ENCODE measurements at regions not wholly inside any gene's neighbourhood (a gene's known extent, or its start where the extent isn't known, plus 50 kb on each side); places are given as distances from the start of the nearest gene placed in this dataset.
"Not testable (repeated sequence)": the region's sequence is repeated elsewhere in the genome, so short reads cannot be mapped to it uniquely, and the experiment has no call there.

DNA sequence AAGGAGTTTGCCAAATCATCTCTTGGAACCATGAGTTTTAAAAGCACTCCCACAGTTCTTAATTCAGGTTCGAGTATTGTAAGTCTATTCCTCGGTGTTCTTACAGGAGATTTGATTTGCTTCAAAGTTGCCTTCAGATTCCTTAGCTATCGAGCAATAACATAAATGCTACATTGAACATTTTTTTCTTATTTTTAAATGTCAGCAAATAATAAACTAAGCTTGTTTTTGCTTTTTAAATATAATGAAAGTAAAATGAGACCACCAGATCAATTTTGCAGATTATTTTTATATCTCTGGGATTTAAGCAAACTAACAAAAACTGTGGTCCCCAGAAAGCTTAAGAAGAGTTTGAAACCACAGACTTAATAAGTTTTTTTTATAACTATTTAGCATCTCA lies 195.5 kb downstream of the LNPK start:
- no peaks in the 10 kb centered on the region for H3K36me3 ChIP-seq (ENCODE audit: control insufficient read depth, insufficient read depth, low read length)
- H3K27me3 ChIP-seq (replicated peaks; ENCODE audit: control insufficient read depth, insufficient read depth, low read length) = no peaks in the 10 kb centered on the region
- H3K4me3 ChIP-seq (replicated peaks; ENCODE audit: low read depth, low read length) = no peak overlapping the region
- no peak for DNase-seq (ENCODE audit: extremely low read depth, insufficient read length)
- TF ChIP-seq, protein P1, sequence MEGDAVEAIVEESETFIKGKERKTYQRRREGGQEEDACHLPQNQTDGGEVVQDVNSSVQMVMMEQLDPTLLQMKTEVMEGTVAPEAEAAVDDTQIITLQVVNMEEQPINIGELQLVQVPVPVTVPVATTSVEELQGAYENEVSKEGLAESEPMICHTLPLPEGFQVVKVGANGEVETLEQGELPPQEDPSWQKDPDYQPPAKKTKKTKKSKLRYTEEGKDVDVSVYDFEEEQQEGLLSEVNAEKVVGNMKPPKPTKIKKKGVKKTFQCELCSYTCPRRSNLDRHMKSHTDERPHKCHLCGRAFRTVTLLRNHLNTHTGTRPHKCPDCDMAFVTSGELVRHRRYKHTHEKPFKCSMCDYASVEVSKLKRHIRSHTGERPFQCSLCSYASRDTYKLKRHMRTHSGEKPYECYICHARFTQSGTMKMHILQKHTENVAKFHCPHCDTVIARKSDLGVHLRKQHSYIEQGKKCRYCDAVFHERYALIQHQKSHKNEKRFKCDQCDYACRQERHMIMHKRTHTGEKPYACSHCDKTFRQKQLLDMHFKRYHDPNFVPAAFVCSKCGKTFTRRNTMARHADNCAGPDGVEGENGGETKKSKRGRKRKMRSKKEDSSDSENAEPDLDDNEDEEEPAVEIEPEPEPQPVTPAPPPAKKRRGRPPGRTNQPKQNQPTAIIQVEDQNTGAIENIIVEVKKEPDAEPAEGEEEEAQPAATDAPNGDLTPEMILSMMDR (IDR thresholded peaks at IDR 0.05; ENCODE audit: insufficient read depth, low read length, poor library complexity, severe bottlenecking) = no peak

- H3K4me3 ChIP-seq (replicated peaks; ENCODE audit: low read depth, low read length) = no peak overlapping the region
- TF ChIP-seq, protein P1 (IDR thresholded peaks at IDR 0.05; ENCODE audit: insufficient read depth, low read length, poor library complexity, severe bottlenecking) = no peak
- no peak for DNase-seq (ENCODE audit: extremely low read depth, insufficient read length)
- H3K36me3 ChIP-seq (ENCODE audit: control insufficient read depth, insufficient read depth, low read length) = no peaks in the 10 kb centered on the region
- H3K27me3 ChIP-seq (replicated peaks; ENCODE audit: control insufficient read depth, insufficient read depth, low read length) = no peaks in the 10 kb centered on the region
Measured at GRCh38 chr2:175806125-175806490, 196.0 kb downstream of the LNPK start.

DNA sequence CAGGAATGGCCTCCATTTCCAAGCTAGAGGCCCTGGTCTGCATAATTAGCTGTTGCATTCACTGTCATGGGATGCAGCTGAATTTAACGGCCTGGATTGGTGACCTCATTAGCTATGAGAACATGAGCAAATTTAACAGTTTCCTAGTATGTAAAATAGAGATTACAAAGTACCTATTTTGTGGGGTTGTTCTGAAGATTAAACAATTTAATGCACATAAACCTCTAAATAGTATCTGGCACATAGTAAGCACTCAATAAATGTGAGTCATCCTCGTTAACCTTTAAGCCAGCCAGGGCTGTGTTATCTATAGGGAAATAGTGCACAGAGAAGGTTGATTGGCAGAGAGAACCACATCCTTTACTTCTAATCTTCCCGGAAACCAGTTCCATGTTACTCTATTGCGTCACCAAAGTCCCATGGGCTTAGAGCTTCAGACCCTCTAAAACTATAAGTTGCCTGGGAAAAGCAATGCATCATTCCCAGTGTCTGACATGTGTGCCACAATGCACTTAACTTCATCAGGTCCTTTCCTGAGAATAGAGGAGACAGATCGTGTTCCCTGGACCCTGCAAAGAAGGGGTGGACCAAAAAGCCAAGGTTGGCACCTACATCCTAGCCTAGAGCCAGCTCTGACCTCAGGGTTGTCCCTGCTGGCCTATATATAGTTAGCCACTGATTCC lies 196.5 kb downstream of the LNPK start:
- H3K4me3 ChIP-seq (replicated peaks; ENCODE audit: low read depth, low read length) = no peak overlapping the region
- H3K27me3 ChIP-seq (replicated peaks; ENCODE audit: control insufficient read depth, insufficient read depth, low read length) = no peaks in the 10 kb centered on the region
- no peaks in the 10 kb centered on the region for H3K36me3 ChIP-seq (ENCODE audit: control insufficient read depth, insufficient read depth, low read length)
- TF ChIP-seq, protein P1 (IDR thresholded peaks at IDR 0.05; ENCODE audit: insufficient read depth, low read length, poor library complexity, severe bottlenecking) = no peak
- DNase-seq (ENCODE audit: extremely low read depth, insufficient read length) = no peak

DNA sequence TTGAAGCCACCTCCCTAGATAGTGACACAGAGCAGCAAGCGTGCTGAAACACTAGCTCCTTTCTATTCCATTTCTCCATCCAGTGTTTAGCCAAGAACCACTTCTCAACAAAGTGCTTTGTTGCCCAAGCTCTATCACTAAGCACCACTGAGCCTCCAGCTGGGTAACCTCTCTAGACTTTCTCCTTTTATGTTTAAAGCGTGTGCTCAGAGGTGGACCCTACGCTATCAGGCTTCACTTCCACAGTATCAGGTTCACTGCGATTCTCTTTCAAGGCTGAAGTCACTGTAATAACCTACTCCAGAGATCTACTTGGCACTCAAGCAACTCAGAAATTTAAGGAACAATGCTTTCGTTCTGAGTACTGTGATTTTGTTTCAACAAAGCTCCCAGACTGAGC lies 197.9 kb downstream of the LNPK start:
- Histone ChIP-seq H3K27me3 (replicated peaks; ENCODE audit: control insufficient read depth, insufficient read depth, low read length) (no peaks in the 10 kb centered on the region), H3K36me3 (ENCODE audit: control insufficient read depth, insufficient read depth, low read length) (no peaks in the 10 kb centered on the region), H3K4me3 (replicated peaks; ENCODE audit: low read depth, low read length) (no peak overlapping the region)
- no peak for DNase-seq (ENCODE audit: extremely low read depth, insufficient read length)
- TF ChIP-seq, protein P1 (IDR thresholded peaks at IDR 0.05; ENCODE audit: insufficient read depth, low read length, poor library complexity, severe bottlenecking) = no peak

DNA sequence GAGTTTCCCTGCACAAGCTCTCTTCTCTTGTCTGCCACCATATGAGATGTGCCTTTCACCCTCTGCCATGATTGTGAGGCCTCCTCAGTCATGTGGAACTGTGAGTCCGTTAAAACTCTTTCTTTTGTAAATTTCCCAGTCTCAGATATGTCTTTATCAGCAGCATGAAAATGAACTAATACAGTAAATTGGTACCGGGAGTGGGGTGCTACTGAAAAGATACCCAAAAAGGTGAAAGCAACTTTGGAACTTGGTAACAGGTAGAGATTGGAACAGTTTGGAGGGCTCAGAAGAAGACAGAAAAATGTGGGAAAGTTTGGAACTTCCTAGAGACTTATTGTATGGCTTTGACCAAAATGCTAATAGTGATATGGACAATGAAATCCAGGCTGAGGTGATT lies 205.6 kb downstream of the LNPK start:
- not testable (repeated sequence) for H3K36me3 ChIP-seq (ENCODE audit: control insufficient read depth, insufficient read depth, low read length); H3K27me3 ChIP-seq (replicated peaks; ENCODE audit: control insufficient read depth, insufficient read depth, low read length); DNase-seq (ENCODE audit: extremely low read depth, insufficient read length); H3K4me3 ChIP-seq (replicated peaks; ENCODE audit: low read depth, low read length)

DNA sequence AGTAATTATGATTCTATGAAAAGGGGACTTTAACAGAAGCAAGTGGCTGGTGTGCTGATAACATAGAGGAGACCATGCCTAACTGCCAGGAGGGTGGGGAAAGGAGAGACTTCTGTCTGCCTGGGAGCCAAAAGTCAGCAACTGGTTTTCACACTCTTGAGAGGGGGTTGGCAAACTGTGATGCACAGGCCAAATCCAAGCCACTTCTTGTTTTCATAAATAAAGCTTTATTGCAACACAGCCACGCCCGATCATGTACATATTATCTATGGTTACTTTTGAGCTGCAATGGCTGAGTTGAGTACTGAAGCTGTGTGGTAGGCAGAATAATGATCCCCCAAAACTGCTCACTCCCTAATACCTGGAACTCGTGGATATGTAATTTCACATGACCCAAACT lies 208.4 kb downstream of the LNPK start:
- TF ChIP-seq, protein P1 (IDR thresholded peaks at IDR 0.05; ENCODE audit: insufficient read depth, low read length, poor library complexity, severe bottlenecking) = no peak
- Histone ChIP-seq H3K4me3 (replicated peaks; ENCODE audit: low read depth, low read length) (no peak overlapping the region), H3K36me3 (ENCODE audit: control insufficient read depth, insufficient read depth, low read length) (no peaks in the 10 kb centered on the region), H3K27me3 (replicated peaks; ENCODE audit: control insufficient read depth, insufficient read depth, low read length) (no peaks in the 10 kb centered on the region)
- DNase-seq (ENCODE audit: extremely low read depth, insufficient read length) = no peak

All from GM06990 (cell line).